H1 (cell line): ENCODE measurements at regions not wholly inside any gene's neighbourhood (a gene's known extent, or its start where the extent isn't known, plus 50 kb on each side); places are given as distances from the start of the nearest gene placed in this dataset.

ENCODE experiments used
- CTCF ChIA-PET: fragments of 300-600 bp; sonication (Branson Sonifier 250); formaldehyde crosslinking; loops from one replicate; lab custom pipeline; 2021; ENCODE audit not compliant: partially characterized antibody; lab: Charles Lee
- POLR2A ChIA-PET: fragments of 300-600 bp; sonication (Branson Sonifier 250); formaldehyde crosslinking; loops from one replicate; lab custom pipeline; 2021; ENCODE audit warnings: inconsistent platforms; ENCODE audit not compliant: partially characterized antibody; lab: Charles Lee
- DNase-seq, 2 experiments: peaks; one replicate each; pipeline versions ENCODE4 v3.0.0 to v3.0.0-alpha.2; 2010 to 2022; ENCODE audit warnings: low spot score in 2 of 2, low read depth in 1 of 2, mixed read lengths in 1 of 2
- FAIRE-seq: peaks from 2 replicates; lab custom pipeline; 2011; peaks lifted over from hg19 to GRCh38; lab: Jason Lieb, UNC
- H2AFZ ChIP-seq: 2 replicates; pipeline ENCODE4 v1.8.1; 2012; ENCODE audit warnings: low read length, inconsistent platforms
- H2AK5ac ChIP-seq: 2 replicates; pipeline ENCODE4 v1.6.1; 2013; ENCODE audit warnings: low read depth, low read length
- H2BK120ac ChIP-seq: replicated peaks from 2 replicates; pipeline ENCODE3; 2013; ENCODE audit warnings: low read depth, low read length, inconsistent platforms
- H2BK12ac ChIP-seq: 2 replicates; pipeline ENCODE4 v1.6.1; 2013; ENCODE audit warnings: low read depth, low read length
- H2BK15ac ChIP-seq: 2 replicates; pipeline ENCODE4 v1.6.1; 2013; ENCODE audit warnings: low read length
- H2BK20ac ChIP-seq: 2 replicates; pipeline ENCODE4 v1.6.1; 2013; ENCODE audit warnings: low read length
- H2BK5ac ChIP-seq: 2 replicates; pipeline ENCODE4 v1.6.1; 2013; ENCODE audit warnings: low read depth, low read length
- H3K14ac ChIP-seq: 2 replicates; pipeline ENCODE4 v1.6.1; 2013; ENCODE audit warnings: inconsistent platforms; ENCODE audit not compliant: insufficient read length
- H3K18ac ChIP-seq: 2 replicates; pipeline ENCODE4 v1.6.1; 2013; ENCODE audit warnings: low read length; ENCODE audit errors: extremely low read depth
- H3K23ac ChIP-seq: 2 replicates; pipeline ENCODE4 v1.6.1; 2013; ENCODE audit warnings: inconsistent platforms; ENCODE audit not compliant: insufficient read length
- H3K23me2 ChIP-seq: 2 replicates; pipeline ENCODE4 v1.6.1; 2013; ENCODE audit warnings: low read depth, low read length
- H3K27ac ChIP-seq: 2 replicates; pipeline ENCODE4 v1.6.1; 2011; ENCODE audit warnings: low read depth, low read length, inconsistent platforms
- H3K27me3 ChIP-seq, 4 experiments: replicated peaks in 1 of 4; 1 replicate in 1 of 4; 2 replicates in 3 of 4; pipeline versions ENCODE4 v1.6.1 to v1.8.1; 2011 to 2013; ENCODE audit warnings: low read length in 3 of 4, mild to moderate bottlenecking in 3 of 4, inconsistent platforms in 2 of 4, mixed read lengths in 2 of 4, moderate library complexity in 1 of 4; ENCODE audit not compliant: control insufficient read depth in 3 of 4, insufficient read depth in 3 of 4; ENCODE audit errors: extremely low read depth in 1 of 4
- H3K36me3 ChIP-seq, 4 experiments: 2 replicates each; pipeline versions ENCODE4 v1.6.1 to v1.8.1; 2011 to 2013; ENCODE audit warnings: mild to moderate bottlenecking in 4 of 4, low read length in 3 of 4, moderate library complexity in 2 of 4, control low read depth in 1 of 4, inconsistent platforms in 1 of 4; ENCODE audit not compliant: insufficient read depth in 4 of 4, control insufficient read depth in 2 of 4
- H3K4ac ChIP-seq: replicated peaks from 2 replicates; pipeline ENCODE3; 2013; ENCODE audit warnings: low read length, low read depth, mixed read lengths, inconsistent platforms; ENCODE audit not compliant: insufficient read length
- H3K4me1 ChIP-seq, 4 experiments: replicated peaks in 1 of 4; 1 replicate in 1 of 4; 2 replicates in 3 of 4; pipeline versions ENCODE4 v1.6.1 to v1.8.1; 2011 to 2013; ENCODE audit warnings: low read length in 3 of 4, inconsistent platforms in 2 of 4, mixed read lengths in 1 of 4; ENCODE audit not compliant: insufficient read depth in 4 of 4, control insufficient read depth in 3 of 4
- H3K4me2 ChIP-seq, 2 experiments: 2 replicates each; pipeline versions ENCODE4 v1.6.1 to v1.8.1; 2011 to 2013; ENCODE audit warnings: low read depth in 2 of 2, low read length in 2 of 2, control low read depth in 1 of 2, inconsistent platforms in 1 of 2, mild to moderate bottlenecking in 1 of 2; ENCODE audit not compliant: insufficient read depth in 1 of 2
- H3K4me3 ChIP-seq, 4 experiments: fragments of 200-600, 300-600 bp in 1 of 4; sonication (generic), shearing (Covaris generic), sonication (Bioruptor Twin) in 1 of 4; 2 replicates each; pipeline versions ENCODE4 v1.5.1 to v1.8.1; 2011 to 2016; ENCODE audit warnings: low read length in 4 of 4, low read depth in 3 of 4, control low read depth in 2 of 4, inconsistent platforms in 2 of 4, mild to moderate bottlenecking in 2 of 4, mixed read lengths in 1 of 4, moderate library complexity in 1 of 4; ENCODE audit not compliant: insufficient read depth in 2 of 4; ENCODE audit errors: extremely low read depth in 1 of 4
- H3K56ac ChIP-seq: replicated peaks from 2 replicates; pipeline ENCODE3; 2013; ENCODE audit warnings: low read depth, mild to moderate bottlenecking, mixed read lengths, low read length, inconsistent platforms; ENCODE audit not compliant: insufficient read length
- H3K79me1 ChIP-seq: 2 replicates; pipeline ENCODE4 v1.6.1; 2013; ENCODE audit warnings: low read depth, low read length, control low read depth
- H3K79me2 ChIP-seq, 2 experiments: 2 replicates each; pipeline versions ENCODE4 v1.6.1 to v1.8.1; 2012 to 2013; ENCODE audit warnings: low read length in 2 of 2, mild to moderate bottlenecking in 2 of 2, inconsistent platforms in 1 of 2; ENCODE audit not compliant: insufficient read depth in 2 of 2, control insufficient read depth in 1 of 2
- H3K9ac ChIP-seq, 4 experiments: replicated peaks in 1 of 4; 1 replicate in 1 of 4; 2 replicates in 3 of 4; pipeline versions ENCODE4 v1.6.1 to v1.8.1; 2011 to 2013; ENCODE audit warnings: low read depth in 3 of 4, low read length in 3 of 4, control low read depth in 2 of 4, mild to moderate bottlenecking in 2 of 4, moderate library complexity in 2 of 4, inconsistent platforms in 1 of 4; ENCODE audit errors: extremely low read depth in 1 of 4
- H3K9me3 ChIP-seq, 2 experiments: 2 replicates each; pipeline versions ENCODE4 v1.6.1 to v1.8.1; 2012 to 2013; ENCODE audit warnings: mild to moderate bottlenecking in 2 of 2, moderate library complexity in 2 of 2, control low read depth in 1 of 2, inconsistent platforms in 1 of 2, low read depth in 1 of 2, low read length in 1 of 2, mixed read lengths in 1 of 2; ENCODE audit not compliant: insufficient read depth in 2 of 2
- H4K20me1 ChIP-seq, 2 experiments: replicated peaks in 1 of 2; 2 replicates each; pipeline versions ENCODE3 to v1.8.1; 2011 to 2013; ENCODE audit warnings: inconsistent platforms in 2 of 2, low read length in 2 of 2, mild to moderate bottlenecking in 1 of 2; ENCODE audit not compliant: insufficient read depth in 2 of 2, control insufficient read depth in 1 of 2
- H4K5ac ChIP-seq: 2 replicates; pipeline ENCODE4 v1.6.1; 2013; ENCODE audit warnings: low read length, low read depth, mixed read lengths, inconsistent platforms; ENCODE audit not compliant: insufficient read length
- H4K8ac ChIP-seq: 2 replicates; pipeline ENCODE4 v1.8.0; 2013; ENCODE audit warnings: mild to moderate bottlenecking, moderate library complexity, low read length, inconsistent platforms; ENCODE audit not compliant: insufficient read depth; ENCODE audit errors: extremely low read depth
- H4K91ac ChIP-seq: replicated peaks from 2 replicates; pipeline ENCODE3; 2013; ENCODE audit warnings: low read length, mixed read lengths, inconsistent platforms; ENCODE audit not compliant: insufficient read length
- ATF2 ChIP-seq: IDR thresholded peaks from 2 replicates; pipeline ENCODE4 v1.6.1; 2012; ENCODE audit warnings: low read length, inconsistent platforms
- ATF3 ChIP-seq: IDR thresholded peaks from 2 replicates; pipeline ENCODE4 v1.6.1; 2011; ENCODE audit warnings: low read depth, mild to moderate bottlenecking, low read length; ENCODE audit not compliant: insufficient read depth
- BACH1 ChIP-seq: IDR thresholded peaks from 2 replicates; pipeline ENCODE4 v1.6.1; 2012; ENCODE audit warnings: low read length, improper control_type of control experiment
- CBX5 ChIP-seq: fragments of 300-800, 300-1000 bp; sonication (generic); IDR thresholded peaks from 2 replicates; pipeline ENCODE4 v1.7.1; 2016; ENCODE audit warnings: antibody characterized with exemption, low read length, low read depth
- CEBPB ChIP-seq: IDR thresholded peaks from 2 replicates; pipeline ENCODE4 v1.6.1; 2012; ENCODE audit warnings: low read depth, low read length
- GABPA ChIP-seq: IDR thresholded peaks from 2 replicates; pipeline ENCODE4 v1.6.1; 2011; ENCODE audit warnings: mild to moderate bottlenecking, low read length, moderate library complexity, borderline replicate concordance; ENCODE audit not compliant: insufficient read depth
- KDM4A ChIP-seq: IDR thresholded peaks from one replicate; pipeline ENCODE4 v1.7.1; 2012; ENCODE audit warnings: low read depth, mild to moderate bottlenecking, moderate library complexity, low read length, inconsistent platforms; ENCODE audit not compliant: severe bottlenecking
- MAX ChIP-seq: IDR thresholded peaks from 2 replicates; pipeline ENCODE4 v1.6.1; 2012; ENCODE audit warnings: inconsistent platforms
- NRF1 ChIP-seq: IDR thresholded peaks from 2 replicates; pipeline ENCODE4 v1.6.1; 2011; ENCODE audit warnings: mild to moderate bottlenecking, low read depth, low read length, improper control_type of control experiment
- SAP30 ChIP-seq: fragments of 300-600 bp; sonication (generic); IDR thresholded peaks from 2 replicates; pipeline ENCODE4 v1.7.1; 2012; ENCODE audit warnings: low read length, moderate library complexity, mild to moderate bottlenecking, inconsistent platforms; ENCODE audit not compliant: insufficient read depth, insufficient replicate concordance
- SP2 ChIP-seq: IDR thresholded peaks from 2 replicates; pipeline ENCODE4 v1.6.1; 2012; ENCODE audit warnings: mild to moderate bottlenecking, low read length, inconsistent platforms
- SRF ChIP-seq: IDR thresholded peaks from 2 replicates; pipeline ENCODE4 v1.6.1; 2011; ENCODE audit warnings: mild to moderate bottlenecking, low read depth, low read length, moderate library complexity
- WGBS, 2 experiments: shearing (Covaris generic) in 1 of 2; methylation state at CpG; one replicate each; pipeline versions ENCODE4 v1.1.6 to v1.1.7; 2013 to 2015; ENCODE audit warnings: low lambda C conversion rate in 2 of 2, mixed read lengths in 2 of 2, inconsistent platforms in 1 of 2, low coverage in 1 of 2, missing lambda C conversion rate in 1 of 2; ENCODE audit not compliant: insufficient replicate concordance in 2 of 2, insufficient coverage in 1 of 2, insufficient read length in 1 of 2; ENCODE audit errors: extremely low coverage in 1 of 2, missing lambda C conversion rate in 1 of 2; 5-methylcytosine and 5-hydroxymethylcytosine counted together

GRCh38 chr1:199010492-199010891 is 371.7 kb downstream of the PTPRC start:
- DNase-seq (no peak), FAIRE-seq (no peak)
- Histone ChIP-seq H3K27ac (no peak overlapping the region), H3K4ac (no peak overlapping the region), H3K79me2 (no peaks in the 10 kb centered on the region), H3K36me3 (no peaks in the 10 kb centered on the region), H4K5ac (no peak overlapping the region), H3K14ac (no peak overlapping the region), H3K27me3 (no peaks in the 10 kb centered on the region), H4K8ac (no peak overlapping the region), H3K23me2 (no peaks in the 10 kb centered on the region), H3K9me3 (no peaks in the 10 kb centered on the region), H3K9ac (no peak overlapping the region), H3K23ac (no peak overlapping the region), H3K79me1 (no peaks in the 10 kb centered on the region), H3K18ac (no peak overlapping the region), H2BK20ac (no peak overlapping the region), H3K4me3 (no peak overlapping the region), H2AFZ (peak overlapping the region; percentile 59; the same call in 1 of the 2 replicates), H3K4me2 (no peak overlapping the region), H4K91ac (no peak overlapping the region), H4K20me1 (no peaks in the 10 kb centered on the region), H2BK120ac (no peak overlapping the region), H3K4me1 (no peaks in the 10 kb centered on the region), H2BK12ac (no peak overlapping the region), H2AK5ac (no peak overlapping the region), H2BK5ac (no peak overlapping the region), H2BK15ac (no peak overlapping the region), H3K56ac (no peak overlapping the region)
- CTCF ChIA-PET = no interaction called here
- POLR2A ChIA-PET = no interaction called here
- WGBS, 2 experiments = 88% methylated on average over 4 of the region's 4 CpGs; no CpG with 5 or more reads in 1 of the 2 experiments
- no peak for TF ChIP-seq SAP30
- no peak for TF ChIP-seq BACH1
- no peak for TF ChIP-seq KDM4A
- no peak for TF ChIP-seq MAX
- TF ChIP-seq NRF1 = no peak
- TF ChIP-seq ATF2 = no peak
- TF ChIP-seq ATF3 = no peak
- TF ChIP-seq GABPA = no peak
- TF ChIP-seq SRF = no peak
- no peak for TF ChIP-seq CEBPB
- no peak for TF ChIP-seq CBX5
- TF ChIP-seq SP2 = no peak
